ENCODE measurements at regions not wholly inside any gene's neighbourhood (a gene's known extent, or its start where the extent isn't known, plus 50 kb on each side); places are given as distances from the start of the nearest gene placed in this dataset.

- Histone ChIP-seq H3K4me3 (no peak overlapping the region), H3K4me1 (no peaks in the 10 kb centered on the region), H3K9me3 (peaks cover 0 to 7% of the 10 kb centered on the region in 2 donors), H3K27me3 (no peaks in the 10 kb centered on the region), H3K27ac (no peak overlapping the region), H3K36me3 (no peaks in the 10 kb centered on the region)
- intact Hi-C loops (cut with DNase I) = no loop called here
- DNase-seq (no peak), ATAC-seq (no peak)
- TF ChIP-seq CTCF (IDR thresholded peaks at IDR 0.05) = no peak
These were observed 545.0 kb upstream of the TENM3 start for GRCh38 chr4:181698221-181698620.

GRCh38 chr4:181701214-181701613, 542.0 kb upstream of the TENM3 start:
- Histone ChIP-seq H3K9me3 (peaks cover 0 to 7% of the 10 kb centered on the region in 2 donors), H3K27me3 (no peaks in the 10 kb centered on the region), H3K4me1 (no peaks in the 10 kb centered on the region), H3K36me3 (no peaks in the 10 kb centered on the region), H3K27ac (no peak overlapping the region), H3K4me3 (no peak overlapping the region)
- intact Hi-C loops (cut with DNase I) = no loop called here
- no peak for TF ChIP-seq CTCF (IDR thresholded peaks at IDR 0.05)
- DNase-seq = no peak
- ATAC-seq = no peak

GRCh38 chr4:181701894-181702293, 541.3 kb upstream of the TENM3 start:
- no peak for ATAC-seq
- Histone ChIP-seq H3K27ac (no peak overlapping the region), H3K4me3 (no peak overlapping the region), H3K9me3 (peaks cover 0 to 6% of the 10 kb centered on the region in 2 donors), H3K4me1 (no peaks in the 10 kb centered on the region), H3K36me3 (no peaks in the 10 kb centered on the region), H3K27me3 (no peaks in the 10 kb centered on the region)
- intact Hi-C loops (cut with DNase I) = no loop called here
- no peak for DNase-seq
- no peak for TF ChIP-seq CTCF (IDR thresholded peaks at IDR 0.05)

- H3K9me3 ChIP-seq = peaks cover 0 to under 1% of the 10 kb centered on the region in 2 donors
- TF ChIP-seq CTCF (IDR thresholded peaks at IDR 0.05) = no peak
- H3K27ac ChIP-seq = no peak overlapping the region
- no peak overlapping the region for H3K4me3 ChIP-seq
- H3K36me3 ChIP-seq = no peaks in the 10 kb centered on the region
- intact Hi-C loops (cut with DNase I) = no loop called here
- no peak for ATAC-seq
- no peaks in the 10 kb centered on the region for H3K4me1 ChIP-seq
- no peak for DNase-seq
- no peaks in the 10 kb centered on the region for H3K27me3 ChIP-seq
These were observed 540.2 kb upstream of the TENM3 start for GRCh38 chr4:181702864-181703495.

GRCh38 chr4:181710143-181710542, 533.1 kb upstream of the TENM3 start:
- H3K27me3 ChIP-seq = no peaks in the 10 kb centered on the region
- H3K4me3 ChIP-seq = no peak overlapping the region
- H3K36me3 ChIP-seq = no peaks in the 10 kb centered on the region
- intact Hi-C loops (cut with DNase I) = no loop called here
- no peak overlapping the region for H3K27ac ChIP-seq
- H3K9me3 ChIP-seq = no peaks in the 10 kb centered on the region
- TF ChIP-seq CTCF (IDR thresholded peaks at IDR 0.05) = no peak
- ATAC-seq = no peak
- no peaks in the 10 kb centered on the region for H3K4me1 ChIP-seq
- DNase-seq = no peak
